Lower leg skin (tissue), 4 donors: ENCODE measurements at regions not wholly inside any gene's neighbourhood (a gene's known extent, or its start where the extent isn't known, plus 50 kb on each side); places are given as distances from the start of the nearest gene placed in this dataset.
A peak's percentile ranks its signal among the peaks of the same experiment; 100 is the strongest.

Experiments
- DNase-seq, 2 donors: peaks; one replicate each; pipeline ENCODE4 v3.0.0-alpha.2; 2019; ENCODE audit warnings: low spot score in 2 of 2
- H3K4me3 ChIP-seq: fragments of 200-600 bp; sonication (generic); 2 replicates; pipeline ENCODE4 v1.5.1; 2017; ENCODE audit warnings: mild to moderate bottlenecking, low read depth; ENCODE audit not compliant: poor library complexity, severe bottlenecking
- CTCF ChIP-seq, 3 donors: fragments of 450-650 bp; IDR thresholded peaks; one replicate each; pipeline ENCODE4 v1.5.1; 2016; ENCODE audit warnings: antibody characterized with exemption in 3 of 3, mild to moderate bottlenecking in 3 of 3, moderate library complexity in 2 of 3
- POLR2A ChIP-seq, 2 donors: fragments of 450-650 bp; IDR thresholded peaks; one replicate each; pipeline ENCODE4 v1.6.1; 2016 to 2017; ENCODE audit warnings: antibody characterized with exemption in 2 of 2, mild to moderate bottlenecking in 1 of 2, moderate library complexity in 1 of 2
- WGBS, 2 donors: methylation state at CpG; one replicate each; pipeline ENCODE4 v1.1.5; 2018; 5-methylcytosine and 5-hydroxymethylcytosine counted together
- intact Hi-C: fragments of 100-400 bp; cut with DNase I; formaldehyde crosslinking; loops from one replicate; pipeline ENCODE4 v1.15.0; 2023; ENCODE audit warnings: low total_unique reads

GRCh38 chr14:104403421-104404220 is 175.9 kb upstream of the C14orf180 start:
- DNase-seq: peak in 1 of 2 donors; percentile 74
- intact Hi-C loops: no loop called here
- TF ChIP-seq CTCF (IDR thresholded peaks at IDR 0.05) (no peak), POLR2A (IDR thresholded peaks at IDR 0.05) (no peak)
- H3K4me3 ChIP-seq: no peak overlapping the region
- WGBS, 2 donors: 78 to 86% methylated on average over 11 of the region's 11 CpGs

- TF ChIP-seq CTCF (IDR thresholded peaks at IDR 0.05): no peak
- no peak for TF ChIP-seq POLR2A (IDR thresholded peaks at IDR 0.05)
- 79 to 83% methylated on average over 7 of the region's 7 CpGs for WGBS, 2 donors
- intact Hi-C loops: no loop called here
- H3K4me3 ChIP-seq: no peak overlapping the region
- DNase-seq: peak in 1 of 2 donors; percentile 68
Measured at GRCh38 chr14:104404922-104405321, 174.6 kb upstream of the C14orf180 start.

- H3K4me3 ChIP-seq: no peak overlapping the region
- intact Hi-C loops: no loop called here
- no peak for DNase-seq
- 73 to 78% methylated on average over 9 of the region's 9 CpGs for WGBS, 2 donors
- TF ChIP-seq POLR2A (IDR thresholded peaks at IDR 0.05) (no peak), CTCF (IDR thresholded peaks at IDR 0.05) (no peak)
Measured at GRCh38 chr14:104405360-104406226, 174.0 kb upstream of the C14orf180 start.

- H3K4me3 ChIP-seq: no peak overlapping the region
- 81 to 93% methylated on average over 5 of the region's 5 CpGs for WGBS, 2 donors
- DNase-seq: no peak
- intact Hi-C loops: no loop called here
- no peak for TF ChIP-seq POLR2A (IDR thresholded peaks at IDR 0.05)
- no peak for TF ChIP-seq CTCF (IDR thresholded peaks at IDR 0.05)
Measured at GRCh38 chr14:104406831-104407230, 172.7 kb upstream of the C14orf180 start.

GRCh38 chr14:104416383-104416782 is 163.2 kb upstream of the C14orf180 start:
- intact Hi-C loops: no loop called here

More at GRCh38 chr14:104416383-104416782, 163.2 kb upstream of the C14orf180 start:
- 66 to 79% methylated on average over 1 of the region's 1 CpG for WGBS, 2 donors
- DNase-seq: no peak
- TF ChIP-seq POLR2A (IDR thresholded peaks at IDR 0.05): no peak
- TF ChIP-seq CTCF (IDR thresholded peaks at IDR 0.05): no peak
- H3K4me3 ChIP-seq: no peak overlapping the region
